ENCODE measurements at regions not wholly inside any gene's neighbourhood (a gene's known extent, or its start where the extent isn't known, plus 50 kb on each side); places are given as distances from the start of the nearest gene placed in this dataset.

DNA sequence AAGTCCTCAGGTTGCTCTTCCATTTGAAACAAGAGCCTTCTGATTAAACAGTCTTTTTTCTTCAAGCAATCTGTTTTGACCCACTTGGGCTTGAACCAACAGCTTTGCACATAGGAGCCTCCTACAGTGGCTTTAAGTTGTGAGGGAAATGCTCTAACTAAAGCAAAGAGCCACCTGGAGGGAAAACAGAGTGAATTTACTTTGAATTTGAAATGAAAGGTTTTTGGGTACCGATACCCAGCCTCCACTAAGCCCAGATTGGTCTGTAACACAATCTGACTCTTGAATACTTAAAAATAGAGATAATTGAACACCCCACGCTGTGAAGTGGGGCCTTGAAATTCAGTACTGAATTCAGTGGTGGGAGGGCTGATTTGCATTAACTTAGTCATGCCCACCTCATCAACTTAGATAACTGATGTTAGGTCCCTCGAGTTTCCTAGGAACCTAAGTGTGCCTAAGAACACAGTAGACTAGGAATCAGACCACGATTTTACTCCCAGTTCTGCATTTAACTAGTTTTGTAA, 56.3 kb upstream of the ACVR1C start:
- TF ChIP-seq, protein P1, sequence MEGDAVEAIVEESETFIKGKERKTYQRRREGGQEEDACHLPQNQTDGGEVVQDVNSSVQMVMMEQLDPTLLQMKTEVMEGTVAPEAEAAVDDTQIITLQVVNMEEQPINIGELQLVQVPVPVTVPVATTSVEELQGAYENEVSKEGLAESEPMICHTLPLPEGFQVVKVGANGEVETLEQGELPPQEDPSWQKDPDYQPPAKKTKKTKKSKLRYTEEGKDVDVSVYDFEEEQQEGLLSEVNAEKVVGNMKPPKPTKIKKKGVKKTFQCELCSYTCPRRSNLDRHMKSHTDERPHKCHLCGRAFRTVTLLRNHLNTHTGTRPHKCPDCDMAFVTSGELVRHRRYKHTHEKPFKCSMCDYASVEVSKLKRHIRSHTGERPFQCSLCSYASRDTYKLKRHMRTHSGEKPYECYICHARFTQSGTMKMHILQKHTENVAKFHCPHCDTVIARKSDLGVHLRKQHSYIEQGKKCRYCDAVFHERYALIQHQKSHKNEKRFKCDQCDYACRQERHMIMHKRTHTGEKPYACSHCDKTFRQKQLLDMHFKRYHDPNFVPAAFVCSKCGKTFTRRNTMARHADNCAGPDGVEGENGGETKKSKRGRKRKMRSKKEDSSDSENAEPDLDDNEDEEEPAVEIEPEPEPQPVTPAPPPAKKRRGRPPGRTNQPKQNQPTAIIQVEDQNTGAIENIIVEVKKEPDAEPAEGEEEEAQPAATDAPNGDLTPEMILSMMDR (conservative IDR thresholded peaks at IDR 0.05; ENCODE audit: low read length), result no peak
- TF ChIP-seq EZH2phosphoT487 (IDR thresholded peaks at IDR 0.05; ENCODE audit: borderline replicate concordance, low read depth, low read length), result no peak
